SK-N-MC (cell line): ENCODE measurements at regions not wholly inside any gene's neighbourhood (a gene's known extent, or its start where the extent isn't known, plus 50 kb on each side); places are given as distances from the start of the nearest gene placed in this dataset.

ENCODE experiments used
- EZH2 ChIP-seq: fragments of 200-600 bp; sonication (generic); IDR thresholded peaks from one replicate; pipeline ENCODE4 v1.6.1; 2017; ENCODE audit warnings: antibody characterized with exemption
- POLR2AphosphoS5 ChIP-seq: IDR thresholded peaks from 2 replicates; pipeline ENCODE4 v1.6.1; 2012; ENCODE audit warnings: mild to moderate bottlenecking, low read depth, low read length, borderline replicate concordance

GRCh38 chr2:41622301-41622700 is 425.5 kb upstream of the PKDCC start:
- no peak for TF ChIP-seq EZH2
- TF ChIP-seq POLR2AphosphoS5, result no peak
